ENCODE measurements at regions not wholly inside any gene's neighbourhood (a gene's known extent, or its start where the extent isn't known, plus 50 kb on each side); places are given as distances from the start of the nearest gene placed in this dataset.

DNA sequence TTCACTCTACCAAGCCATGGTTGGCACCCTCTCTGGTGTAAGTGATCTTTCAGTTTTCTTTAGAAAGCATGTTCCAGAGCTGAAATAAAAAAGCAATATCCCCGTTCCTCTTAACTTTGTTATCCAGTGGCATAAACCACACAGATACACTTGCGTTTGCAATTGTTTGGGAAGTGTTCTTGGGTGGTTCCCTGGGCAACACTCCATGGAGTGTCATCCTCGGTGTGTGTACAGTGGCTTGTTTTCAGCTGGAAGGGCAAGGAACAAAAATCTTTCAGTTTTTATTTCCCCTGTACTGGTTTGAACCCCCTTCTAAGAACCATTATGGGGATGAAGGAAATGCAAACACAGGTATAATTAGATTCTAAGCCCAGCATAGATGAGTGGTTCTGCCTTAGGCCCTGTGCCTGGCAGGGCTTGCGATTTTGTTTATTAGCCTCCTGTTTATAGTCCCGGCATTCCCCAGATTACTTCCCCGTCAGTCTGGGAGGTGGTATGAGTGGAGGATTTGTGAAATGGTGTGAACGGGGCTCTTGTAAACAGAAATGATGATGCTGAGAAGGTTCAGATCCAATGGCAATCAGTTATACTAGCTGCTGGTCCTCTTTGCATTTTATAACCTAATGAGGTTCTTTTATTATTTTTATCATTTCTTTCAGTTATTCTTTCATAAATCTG is 76.0 kb upstream of the CD180 start:
- DNase-seq (ENCODE audit: low read depth) = peak; percentile 87
- H3K4me3 ChIP-seq (ENCODE audit: low read depth, low read length) = no peak overlapping the region
- TF ChIP-seq, protein P1, sequence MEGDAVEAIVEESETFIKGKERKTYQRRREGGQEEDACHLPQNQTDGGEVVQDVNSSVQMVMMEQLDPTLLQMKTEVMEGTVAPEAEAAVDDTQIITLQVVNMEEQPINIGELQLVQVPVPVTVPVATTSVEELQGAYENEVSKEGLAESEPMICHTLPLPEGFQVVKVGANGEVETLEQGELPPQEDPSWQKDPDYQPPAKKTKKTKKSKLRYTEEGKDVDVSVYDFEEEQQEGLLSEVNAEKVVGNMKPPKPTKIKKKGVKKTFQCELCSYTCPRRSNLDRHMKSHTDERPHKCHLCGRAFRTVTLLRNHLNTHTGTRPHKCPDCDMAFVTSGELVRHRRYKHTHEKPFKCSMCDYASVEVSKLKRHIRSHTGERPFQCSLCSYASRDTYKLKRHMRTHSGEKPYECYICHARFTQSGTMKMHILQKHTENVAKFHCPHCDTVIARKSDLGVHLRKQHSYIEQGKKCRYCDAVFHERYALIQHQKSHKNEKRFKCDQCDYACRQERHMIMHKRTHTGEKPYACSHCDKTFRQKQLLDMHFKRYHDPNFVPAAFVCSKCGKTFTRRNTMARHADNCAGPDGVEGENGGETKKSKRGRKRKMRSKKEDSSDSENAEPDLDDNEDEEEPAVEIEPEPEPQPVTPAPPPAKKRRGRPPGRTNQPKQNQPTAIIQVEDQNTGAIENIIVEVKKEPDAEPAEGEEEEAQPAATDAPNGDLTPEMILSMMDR (IDR thresholded peaks at IDR 0.05; ENCODE audit: insufficient read depth, low read depth, low read length) = no peak

DNA sequence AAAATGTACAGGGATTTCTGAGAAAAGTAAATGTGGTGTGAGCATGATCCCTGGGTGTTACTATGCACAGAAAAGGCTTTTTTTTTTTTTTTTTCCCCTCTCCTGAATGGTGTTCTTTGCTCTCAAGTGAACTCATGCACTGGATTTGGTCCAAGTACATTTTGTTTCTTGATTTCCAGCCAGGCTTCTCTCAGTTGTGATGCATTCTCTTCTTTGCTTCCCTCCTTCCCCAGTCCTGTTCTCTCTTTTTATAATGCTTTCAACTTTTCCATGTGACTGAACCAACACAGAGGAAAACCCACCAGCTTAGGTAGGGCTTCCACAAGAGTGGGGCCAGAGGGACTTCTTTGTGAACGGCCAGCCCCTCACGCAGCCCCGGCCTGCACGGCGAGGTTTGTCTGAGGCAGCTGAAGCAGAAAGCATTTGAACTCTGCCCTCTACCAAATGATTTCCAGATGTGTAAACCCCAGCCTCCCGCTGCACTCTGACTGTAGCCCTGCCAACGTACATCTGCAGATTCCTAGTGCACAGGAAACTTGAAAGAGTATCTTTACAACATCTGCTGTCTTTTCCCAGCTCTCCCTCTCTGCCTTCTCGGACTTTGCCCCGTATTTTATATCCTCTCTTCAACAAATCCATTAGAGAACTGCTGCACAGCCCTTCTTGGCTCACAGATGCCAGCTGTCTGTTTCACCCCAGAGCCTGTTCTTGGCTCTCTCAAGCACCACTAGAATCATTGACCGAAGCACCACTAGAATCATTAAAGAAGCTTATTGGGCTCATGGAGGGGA is 71.8 kb upstream of the CD180 start:
- H3K4me3 ChIP-seq (ENCODE audit: low read depth, low read length) = peak overlapping the region; percentile 44
- TF ChIP-seq, protein P1 (IDR thresholded peaks at IDR 0.05; ENCODE audit: insufficient read depth, low read depth, low read length) = no peak
- peak; percentile 99 for DNase-seq (ENCODE audit: low read depth)

DNA sequence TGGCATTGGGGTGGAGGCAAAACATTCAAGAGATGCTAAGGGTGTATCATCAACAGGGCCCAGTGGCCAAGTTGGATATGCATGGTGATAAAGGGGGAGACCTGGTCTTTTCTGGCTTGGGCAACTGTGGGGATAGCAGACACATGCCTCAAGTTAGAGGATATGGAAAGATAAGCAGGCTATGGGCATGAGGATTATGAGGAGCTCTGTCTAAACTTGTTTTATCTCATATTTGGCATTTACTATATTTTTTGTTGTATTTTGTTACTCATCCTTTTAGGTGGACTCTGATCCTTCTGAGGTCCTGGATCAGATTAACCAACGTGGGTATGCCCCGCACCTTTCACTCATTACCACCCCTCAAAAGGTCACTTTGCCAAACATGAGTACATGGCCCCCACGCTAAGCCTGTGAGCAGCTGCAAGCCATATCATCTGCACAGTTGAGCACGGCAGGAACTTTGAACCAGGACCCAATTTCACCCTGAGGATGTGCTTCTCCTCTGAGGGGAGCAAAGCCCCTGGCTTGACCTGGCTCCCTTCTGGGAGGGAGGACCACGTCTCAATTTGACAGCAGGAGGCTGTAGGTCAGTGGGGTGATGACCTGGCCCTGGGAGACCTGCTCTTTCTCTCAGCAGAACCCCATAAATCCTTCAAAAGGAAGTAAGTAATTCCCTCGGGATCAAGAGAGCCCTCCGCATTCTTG is 71.1 kb upstream of the CD180 start:
- DNase-seq (ENCODE audit: low read depth) = no peak
- no peak overlapping the region for H3K4me3 ChIP-seq (ENCODE audit: low read depth, low read length)
- TF ChIP-seq, protein P1 (IDR thresholded peaks at IDR 0.05; ENCODE audit: insufficient read depth, low read depth, low read length) = no peak

DNA sequence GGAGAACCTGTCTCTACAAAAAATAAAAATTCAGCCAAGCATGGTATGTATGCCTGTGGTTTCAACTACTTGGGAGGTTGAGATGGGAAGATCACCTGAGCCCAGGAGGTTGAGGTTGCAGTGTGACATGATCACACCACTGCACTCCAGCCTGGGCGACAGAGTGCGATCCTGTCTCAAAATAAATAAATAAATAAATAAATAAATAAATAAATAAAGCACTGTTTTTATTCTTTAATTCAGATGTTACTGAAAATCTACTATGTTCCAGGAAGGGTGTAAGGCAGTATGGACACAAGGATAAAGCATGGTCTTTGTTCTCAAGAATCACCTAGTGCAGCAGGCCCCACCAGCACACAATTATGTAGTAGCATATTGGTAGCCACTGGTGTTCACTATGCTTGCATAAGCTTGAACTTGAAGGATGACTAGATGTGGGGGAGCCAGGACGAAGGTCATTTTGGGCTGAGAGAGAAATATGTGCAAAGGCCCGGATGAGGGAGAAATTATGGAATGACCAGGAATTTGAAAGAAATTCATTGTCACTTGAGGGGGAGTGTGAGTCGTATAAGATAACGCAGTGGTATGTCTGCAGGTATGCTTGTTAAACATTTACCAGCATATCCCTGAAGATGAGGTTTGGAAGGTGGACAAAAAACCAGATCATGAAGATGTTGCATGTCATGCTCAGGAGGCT is 70.2 kb upstream of the CD180 start:
- no peak for DNase-seq (ENCODE audit: low read depth)
- TF ChIP-seq, protein P1 (IDR thresholded peaks at IDR 0.05; ENCODE audit: insufficient read depth, low read depth, low read length) = no peak
- H3K4me3 ChIP-seq (ENCODE audit: low read depth, low read length) = no peak overlapping the region

DNA sequence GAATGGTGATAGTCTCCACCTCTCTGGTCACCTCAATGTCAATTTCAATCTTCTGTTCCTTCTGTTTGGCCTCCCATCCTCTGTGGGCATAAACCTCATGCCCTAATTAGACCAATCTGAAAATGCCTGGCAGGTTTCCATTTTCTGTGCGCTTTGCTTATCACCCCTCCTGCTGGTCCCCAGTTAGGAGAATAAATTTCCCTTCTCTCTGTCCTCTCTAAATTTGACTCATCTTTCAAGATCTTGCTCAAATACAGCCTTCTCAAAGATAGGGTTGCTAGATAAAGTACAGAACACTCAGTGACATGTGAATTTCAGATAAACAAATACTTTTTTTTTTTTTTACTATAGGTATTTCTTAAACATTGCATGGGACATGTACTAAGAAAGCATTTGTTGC is 69.4 kb upstream of the CD180 start:
- peak; percentile 76 for DNase-seq (ENCODE audit: low read depth)
- TF ChIP-seq, protein P1 (IDR thresholded peaks at IDR 0.05; ENCODE audit: insufficient read depth, low read depth, low read length) = no peak
- H3K4me3 ChIP-seq (ENCODE audit: low read depth, low read length) = no peak overlapping the region

DNA sequence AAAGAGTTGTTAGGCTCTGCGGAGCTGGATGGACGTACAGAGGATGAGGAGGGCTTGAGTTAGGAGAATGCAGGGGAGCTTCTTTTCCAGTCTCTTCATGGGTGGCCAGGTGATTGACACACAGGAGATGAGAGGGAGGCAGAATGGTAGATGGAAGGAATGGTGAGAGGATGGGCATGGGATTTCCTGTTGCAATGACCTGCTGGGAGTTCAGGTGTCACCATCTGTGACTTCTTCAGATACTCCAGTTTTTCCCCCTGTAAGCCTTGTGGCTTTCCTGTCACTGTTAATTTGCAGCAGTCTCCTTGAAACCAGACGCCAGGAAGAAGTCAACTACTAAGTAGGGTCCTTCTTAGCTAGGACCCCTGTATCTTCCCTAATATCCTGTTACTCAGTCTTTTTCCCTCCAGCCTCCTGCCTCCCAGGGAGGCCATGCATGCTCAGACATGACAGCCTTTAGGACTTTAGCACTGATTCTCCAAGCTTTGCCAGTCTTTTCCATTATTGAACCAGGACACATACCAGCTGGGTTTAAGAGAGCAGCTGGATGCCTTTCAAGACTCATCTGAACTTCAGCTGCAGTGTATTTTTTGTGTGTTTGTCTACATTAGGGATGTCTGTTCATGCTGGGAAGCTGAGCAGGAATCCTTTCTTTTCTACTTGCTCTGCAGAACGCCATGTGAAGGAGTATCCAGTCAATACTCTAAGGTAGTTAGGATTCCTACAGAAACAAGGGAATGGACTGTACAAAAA is 67.2 kb upstream of the CD180 start:
- TF ChIP-seq, protein P1 (IDR thresholded peaks at IDR 0.05; ENCODE audit: insufficient read depth, low read depth, low read length) = no peak
- no peak overlapping the region for H3K4me3 ChIP-seq (ENCODE audit: low read depth, low read length)
- no peak for DNase-seq (ENCODE audit: low read depth)
